Jurkat, Clone E6-1 (cell line): ENCODE measurements at regions not wholly inside any gene's neighbourhood (a gene's known extent, or its start where the extent isn't known, plus 50 kb on each side); places are given as distances from the start of the nearest gene placed in this dataset.

Experiments used
- DNase-seq: peaks from one replicate; pipeline ENCODE4 v3.0.0-alpha.2; 2011; ENCODE audit warnings: low read depth, low spot score
- H3K4me3 ChIP-seq: 2 replicates; pipeline ENCODE4 v1.5.1; 2011; ENCODE audit warnings: mild to moderate bottlenecking, low read length, control low read depth, moderate library complexity

DNA sequence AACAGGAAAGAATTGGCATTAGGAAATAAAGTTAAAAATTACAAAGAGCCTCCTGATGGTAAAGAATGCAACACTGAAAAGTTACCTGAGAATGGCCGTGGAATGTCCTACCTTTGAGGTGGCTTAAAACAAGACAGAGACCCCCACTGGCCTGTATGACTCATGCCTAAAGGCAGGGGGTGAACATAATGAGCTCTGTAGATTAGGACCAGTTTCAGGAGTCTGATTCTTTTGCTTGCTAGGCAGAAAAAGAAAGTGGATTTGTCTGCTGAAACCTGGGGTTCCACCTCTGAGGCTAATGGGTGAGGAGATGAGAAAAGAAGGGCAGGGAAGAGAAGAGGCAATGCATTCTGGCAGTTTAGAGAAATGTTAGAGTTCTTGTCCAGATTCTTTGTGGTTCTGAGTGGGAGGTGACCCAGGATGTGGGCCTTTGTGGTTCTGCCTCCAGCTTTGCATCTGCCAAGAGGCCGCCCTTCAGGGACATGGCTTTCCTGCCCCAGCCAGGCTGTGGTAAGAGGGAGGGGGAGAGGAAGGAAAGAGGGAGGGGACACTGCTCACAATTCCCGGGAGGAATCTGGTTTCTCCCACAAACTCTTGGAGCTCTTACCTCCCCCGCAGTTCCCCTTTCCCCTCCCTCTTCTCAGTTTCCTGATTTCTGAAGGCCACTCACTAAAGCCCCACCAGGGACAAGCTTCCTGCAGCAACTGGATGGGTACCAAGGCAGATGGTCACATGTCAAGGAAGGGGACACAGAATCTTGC lies 109.6 kb downstream of the EFNB1 start:
- no peak overlapping the region for H3K4me3 ChIP-seq

DNA sequence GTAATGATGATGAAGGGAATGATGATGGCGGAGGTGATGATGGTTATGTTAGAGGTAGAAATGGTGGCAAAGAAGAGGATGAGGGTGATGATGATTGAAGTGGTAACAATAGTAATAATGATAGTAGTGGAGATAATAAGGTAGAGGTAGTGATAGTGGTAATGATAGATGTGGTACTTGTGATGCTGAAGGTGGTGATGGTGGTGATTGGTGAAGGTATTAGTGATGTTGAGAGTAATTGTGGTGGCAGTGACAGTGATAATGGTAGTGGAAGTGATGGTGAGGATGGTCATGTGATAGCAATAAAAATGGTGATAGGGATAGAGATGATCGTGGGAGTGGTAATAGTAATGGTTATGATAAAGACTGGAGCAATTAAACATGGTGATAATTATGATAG lies 108.8 kb downstream of the EFNB1 start:
- DNase-seq, result no peak
- no peak overlapping the region for H3K4me3 ChIP-seq

More for the DNA sequence above, 109.6 kb downstream of the EFNB1 start:
- DNase-seq, result no peak

DNA sequence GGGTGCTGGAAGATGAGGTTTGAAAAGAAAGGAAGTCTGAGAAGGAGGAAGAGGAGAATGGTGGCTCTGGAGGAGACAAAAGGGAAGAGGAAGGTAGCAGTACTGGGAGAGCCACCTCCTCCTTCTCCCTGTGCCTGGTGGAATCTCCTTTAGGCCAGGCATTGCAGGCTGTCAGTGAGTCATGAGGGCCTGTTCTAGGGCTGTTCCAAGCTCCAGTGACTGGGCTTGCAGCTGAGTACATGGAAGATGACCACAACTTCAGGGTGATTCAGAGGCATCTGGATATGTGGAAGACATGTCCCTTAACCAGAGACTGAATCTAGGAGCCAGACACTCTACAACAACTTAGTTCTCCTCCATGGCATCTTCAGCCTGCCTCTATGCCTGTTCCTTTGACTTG lies 107.8 kb downstream of the EFNB1 start:
- no peak overlapping the region for H3K4me3 ChIP-seq
- DNase-seq, result no peak

DNA sequence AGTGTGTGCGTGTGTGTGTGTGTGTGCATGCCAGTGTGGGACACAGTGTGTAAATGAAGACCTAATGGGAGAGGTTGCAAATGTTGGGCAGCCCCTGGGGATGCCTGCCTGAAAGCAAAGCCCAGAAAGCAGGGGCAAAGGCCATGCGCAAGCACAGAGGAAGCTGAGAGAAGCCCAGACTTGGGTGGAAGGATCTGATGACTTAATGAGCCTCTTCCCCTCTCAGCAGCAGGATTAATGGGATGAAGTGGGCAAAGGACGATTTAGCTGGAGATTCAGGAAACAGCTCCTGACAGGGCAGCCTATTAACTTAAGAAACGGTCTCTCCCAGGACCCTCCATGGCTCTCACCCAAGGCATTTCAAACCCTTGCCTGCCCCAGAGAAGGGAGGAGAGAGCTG lies 107.3 kb downstream of the EFNB1 start:
- no peak overlapping the region for H3K4me3 ChIP-seq
- DNase-seq, result no peak

DNA sequence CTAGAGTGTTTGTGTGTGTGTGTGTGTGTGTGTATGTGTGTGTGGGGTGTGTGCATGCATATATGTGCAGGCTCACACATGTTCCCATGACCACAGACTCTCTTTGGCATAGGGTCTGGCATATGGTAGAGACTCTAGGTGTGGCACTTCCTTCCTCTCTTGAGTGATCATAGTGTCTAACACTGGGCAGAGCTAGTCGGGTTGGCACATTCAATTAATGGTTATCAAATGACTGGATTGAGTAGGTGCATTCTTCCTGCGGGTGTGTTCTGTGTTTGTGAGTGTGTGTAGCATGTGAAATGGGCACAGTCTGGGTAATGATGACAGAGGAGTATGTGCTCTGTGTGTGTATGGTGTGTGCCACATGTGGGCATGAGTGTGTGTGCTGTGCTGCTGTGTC lies 106.5 kb downstream of the EFNB1 start:
- no peak overlapping the region for H3K4me3 ChIP-seq
- no peak for DNase-seq

DNA sequence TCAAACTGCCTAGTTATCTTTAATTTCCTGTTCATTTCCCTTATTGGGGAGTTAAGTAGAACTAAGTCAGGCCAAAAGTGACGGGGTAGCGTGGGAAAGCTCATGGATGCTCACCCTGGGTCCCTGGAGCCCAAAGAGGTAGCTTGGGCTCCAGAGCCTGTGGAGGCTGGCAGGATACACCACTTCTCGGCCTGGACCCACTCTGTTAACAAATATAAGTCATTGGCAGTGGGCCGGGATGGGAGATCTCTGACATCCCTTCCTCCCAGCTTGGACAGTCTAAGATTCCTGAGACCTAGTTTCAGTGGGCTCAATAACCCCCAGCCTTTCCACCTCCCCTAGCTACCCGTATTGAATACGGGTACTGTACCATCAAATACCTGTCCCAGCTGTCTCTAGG lies 106.1 kb downstream of the EFNB1 start:
- DNase-seq, result no peak
- no peak overlapping the region for H3K4me3 ChIP-seq

DNA sequence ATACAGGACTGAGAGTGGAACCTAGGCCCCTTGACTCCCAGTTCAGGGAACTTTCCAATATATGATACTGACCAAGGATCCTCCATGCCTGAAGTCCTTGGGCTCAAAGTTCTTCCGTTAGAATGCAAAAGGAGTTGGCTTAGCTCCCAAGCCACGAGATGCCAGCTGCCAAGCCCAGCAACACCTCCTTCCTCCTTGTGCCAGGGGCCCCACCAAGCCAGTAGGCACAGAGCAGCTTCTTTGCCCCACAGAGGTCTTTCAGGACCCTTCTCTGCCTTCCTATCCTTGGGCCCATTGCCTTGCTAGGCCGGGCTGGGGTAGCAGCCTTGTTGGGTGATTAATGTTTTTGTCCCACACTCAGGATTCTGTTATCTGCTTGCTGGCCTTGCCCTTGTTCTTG lies 105.6 kb downstream of the EFNB1 start:
- DNase-seq, result no peak
- no peak overlapping the region for H3K4me3 ChIP-seq

DNA sequence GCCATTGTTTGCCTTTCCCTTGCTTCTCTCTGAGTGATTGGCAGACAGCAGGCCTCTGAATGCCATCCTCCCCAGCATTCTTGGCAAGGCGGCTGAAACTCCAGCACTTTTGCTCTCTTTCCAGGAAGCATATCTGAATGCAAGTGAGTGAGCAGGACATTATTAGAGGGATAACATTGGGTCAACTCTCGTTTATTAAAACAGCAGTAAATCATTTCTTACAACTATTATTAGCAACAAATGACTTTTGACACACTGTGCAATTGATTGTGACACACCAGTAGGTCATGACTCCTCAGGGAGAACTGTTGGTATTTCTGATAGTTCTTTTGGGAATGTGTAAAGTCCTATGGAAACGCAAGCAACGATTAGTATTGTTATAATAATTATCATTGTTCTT lies 103.8 kb downstream of the EFNB1 start:
- H3K4me3 ChIP-seq, result no peak overlapping the region
- DNase-seq, result no peak

DNA sequence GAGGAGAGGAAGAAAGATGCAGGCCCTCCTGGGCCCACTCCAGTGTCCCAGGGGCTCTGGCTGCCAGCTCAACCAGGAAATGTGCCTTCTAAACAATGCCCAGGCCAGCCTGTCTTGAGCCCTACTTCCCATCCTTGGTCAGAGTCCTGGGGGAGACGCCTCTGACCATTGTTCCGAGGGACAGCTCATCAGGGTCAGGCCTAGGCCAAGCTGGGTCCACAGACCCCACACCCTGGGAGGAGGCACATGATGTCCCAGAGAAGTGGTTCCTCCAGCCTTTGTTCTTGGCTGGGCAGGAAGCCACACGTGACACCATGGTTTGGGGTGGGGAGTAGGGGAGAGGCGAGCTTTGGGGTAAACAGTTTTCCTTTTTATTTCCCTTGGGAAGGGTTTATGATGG lies 102.5 kb downstream of the EFNB1 start:
- H3K4me3 ChIP-seq, result no peak overlapping the region
- DNase-seq, result no peak

DNA sequence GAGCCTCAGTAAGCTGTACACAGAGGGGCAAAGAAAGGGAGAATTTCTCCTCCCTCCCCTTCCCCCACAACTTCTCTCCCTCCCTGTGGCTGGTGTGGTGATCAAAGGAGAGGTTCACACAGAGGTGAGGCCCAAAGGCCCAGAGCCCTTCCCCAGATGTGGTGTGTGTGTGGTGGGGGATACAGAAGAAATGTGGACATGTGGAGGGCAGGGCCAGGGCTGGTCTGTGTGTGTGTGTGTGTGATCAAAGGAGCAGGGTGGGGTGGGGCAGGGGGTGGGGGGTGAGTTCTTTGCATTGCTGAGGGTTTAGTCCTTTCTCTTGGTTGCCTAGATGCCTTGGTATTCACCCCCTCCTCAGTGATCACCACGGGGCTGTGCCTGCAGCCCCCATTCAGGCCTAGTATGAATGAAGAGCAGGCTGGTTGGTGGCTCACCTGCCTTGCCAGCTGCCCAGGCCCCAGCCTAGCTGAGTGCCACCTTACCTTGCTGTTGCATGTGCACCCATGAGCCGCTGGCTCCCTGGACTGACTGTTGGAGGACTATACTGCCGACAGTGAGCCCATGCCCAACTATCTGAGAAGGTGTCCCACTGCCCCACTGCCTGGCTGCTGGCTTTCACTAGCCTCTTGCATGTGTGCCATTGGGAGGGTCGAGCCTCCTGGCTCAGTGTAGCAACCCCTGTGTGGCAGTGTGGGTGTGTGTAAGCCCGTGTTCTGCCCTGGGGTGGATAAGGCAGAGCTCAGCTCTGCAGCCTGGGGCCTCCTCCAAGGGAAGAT lies 101.9 kb downstream of the EFNB1 start:
- no peak for DNase-seq
- no peak overlapping the region for H3K4me3 ChIP-seq

DNA sequence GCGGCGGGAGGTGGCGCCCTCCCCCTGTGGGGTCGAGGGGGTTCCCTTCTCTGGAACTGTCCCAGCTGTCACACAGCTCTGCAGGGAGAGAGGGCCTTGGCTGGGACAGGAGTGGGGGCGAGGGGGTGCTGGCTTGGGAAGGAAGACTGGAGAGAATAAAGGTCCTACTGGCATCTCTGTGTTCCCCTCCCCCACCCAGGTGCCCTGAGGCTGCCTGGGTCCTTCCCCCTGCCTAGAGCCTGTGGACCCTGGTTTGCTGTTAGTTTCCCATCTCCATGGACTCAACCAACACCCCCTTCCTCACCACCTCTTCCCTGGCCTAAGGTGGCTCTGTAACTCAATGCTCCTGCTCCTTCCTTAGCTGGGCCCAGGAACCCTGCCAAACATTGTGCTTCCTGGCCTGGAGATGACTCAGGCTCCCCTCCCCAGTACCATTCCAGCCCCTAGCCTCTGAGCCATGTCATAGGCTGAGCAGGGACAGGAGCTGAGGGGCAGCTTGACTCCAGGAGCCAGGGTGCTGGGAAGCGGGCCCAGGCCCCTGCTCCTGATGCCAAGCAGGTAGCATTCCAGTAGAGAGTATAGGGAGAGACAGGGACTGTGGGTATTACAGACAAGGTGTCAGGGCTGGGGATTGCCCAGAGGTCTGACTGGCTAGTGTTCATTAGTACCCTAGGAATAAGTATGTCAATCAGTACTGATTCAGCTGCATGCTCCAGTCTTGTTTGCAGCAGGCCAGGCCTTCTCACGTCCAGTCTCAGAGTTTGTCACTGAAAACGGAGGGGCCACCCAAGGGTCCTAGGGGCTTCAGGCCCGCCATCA lies 100.7 kb downstream of the EFNB1 start:
- no peak for DNase-seq

DNA sequence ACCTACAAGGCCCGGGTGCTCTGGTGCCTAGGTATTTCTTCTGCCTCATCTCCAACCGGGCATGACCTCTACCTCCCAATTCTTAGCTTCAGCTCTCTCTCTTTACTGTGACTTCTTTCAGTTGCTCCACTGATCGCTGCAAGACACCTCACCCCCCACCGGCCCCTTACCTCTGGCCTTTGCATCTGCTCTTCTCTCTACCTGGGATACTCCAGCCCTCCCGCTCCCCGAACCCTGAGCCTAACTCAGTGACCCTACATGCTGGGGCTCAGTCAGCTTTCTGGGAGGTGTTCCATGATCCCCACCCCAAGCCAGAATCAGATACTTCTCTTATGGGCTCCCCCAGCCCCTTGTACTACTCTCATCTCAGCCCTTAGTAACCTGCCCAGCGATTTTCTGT lies 99.6 kb downstream of the EFNB1 start:
- H3K4me3 ChIP-seq, result no peak overlapping the region
- no peak for DNase-seq

More for the DNA sequence above, 100.7 kb downstream of the EFNB1 start:
- no peak overlapping the region for H3K4me3 ChIP-seq

DNA sequence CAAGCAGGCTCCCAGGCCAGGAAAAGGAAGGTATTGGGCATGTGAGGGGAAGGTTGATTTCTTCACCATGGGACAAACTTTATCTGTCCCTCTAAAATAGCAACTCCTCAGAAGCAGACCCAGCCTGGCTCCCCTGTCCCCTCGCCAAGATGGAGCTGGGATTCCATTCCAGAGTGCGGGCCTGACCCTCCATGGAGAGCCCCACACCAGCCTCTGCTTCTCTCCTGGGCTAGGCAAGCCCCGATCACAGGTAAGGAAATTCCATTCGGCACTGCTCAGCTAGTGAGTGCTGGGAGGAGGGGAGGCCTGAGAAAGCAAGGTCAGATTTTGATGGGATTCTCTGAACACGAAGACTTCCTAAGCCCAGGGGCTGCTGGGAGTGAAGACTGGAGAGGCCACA lies 98.4 kb downstream of the EFNB1 start:
- no peak overlapping the region for H3K4me3 ChIP-seq
- no peak for DNase-seq

DNA sequence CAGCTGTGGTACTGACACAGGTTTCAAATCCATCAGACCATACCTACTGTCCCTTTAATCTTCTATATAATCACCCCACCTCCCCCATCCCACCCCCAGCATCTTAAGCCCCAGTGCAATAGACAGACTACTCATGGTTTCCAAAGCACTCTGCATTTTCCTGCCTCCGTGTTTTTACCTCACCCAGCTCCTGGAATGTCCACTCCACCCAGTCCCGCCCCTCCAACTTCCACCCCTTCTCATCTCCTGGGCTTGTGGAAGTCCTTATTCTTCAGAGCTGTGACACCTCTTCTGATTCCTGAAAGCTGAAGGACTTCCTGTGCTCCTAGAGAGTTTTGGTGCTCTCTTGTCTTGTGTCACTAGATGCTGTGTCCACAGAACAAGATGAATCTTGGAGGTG lies 94.3 kb downstream of the EFNB1 start:
- DNase-seq, result no peak
- no peak overlapping the region for H3K4me3 ChIP-seq

DNA sequence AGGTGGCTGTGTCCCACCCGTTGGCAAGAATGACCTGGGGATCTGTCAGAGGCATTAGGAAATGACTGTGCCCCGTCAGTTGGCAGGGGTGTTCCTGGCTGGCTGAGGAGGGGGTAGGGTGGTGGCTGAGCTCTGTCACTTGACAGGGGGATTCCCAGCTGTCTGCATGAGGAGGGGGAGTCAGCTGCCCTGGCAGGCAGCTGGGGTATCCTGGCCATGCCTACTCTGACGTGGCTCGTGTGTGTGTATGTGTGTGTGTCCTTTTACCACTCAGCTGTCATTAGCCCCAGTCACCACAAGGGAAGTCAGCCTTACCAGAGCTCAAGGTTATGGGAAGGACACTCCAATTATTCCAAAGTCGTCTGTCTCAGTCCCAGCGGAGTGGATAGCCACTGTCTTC lies 93.2 kb downstream of the EFNB1 start:
- DNase-seq, result no peak

DNA sequence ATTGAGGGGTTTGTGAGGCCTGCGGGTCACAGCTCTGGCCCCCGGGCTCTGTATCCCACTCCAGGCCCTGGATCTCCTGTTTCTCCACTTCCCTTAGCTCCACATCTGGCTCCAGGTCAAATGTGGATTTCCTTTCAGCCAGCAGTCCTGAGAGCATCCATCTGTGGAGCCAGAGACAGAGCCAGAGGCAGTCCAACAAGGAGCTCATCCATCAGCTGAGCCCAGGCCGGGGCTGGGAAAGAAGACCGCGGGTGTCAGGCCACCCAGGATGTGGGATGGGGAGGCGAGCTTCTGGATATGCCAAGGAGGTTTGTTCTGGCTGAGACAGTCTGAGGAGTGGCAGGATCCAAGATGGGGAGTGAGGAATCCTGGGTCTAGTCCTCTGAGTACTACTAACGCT lies 91.7 kb downstream of the EFNB1 start:
- no peak overlapping the region for H3K4me3 ChIP-seq
- no peak for DNase-seq

More for the DNA sequence above, 93.2 kb downstream of the EFNB1 start:
- no peak overlapping the region for H3K4me3 ChIP-seq

DNA sequence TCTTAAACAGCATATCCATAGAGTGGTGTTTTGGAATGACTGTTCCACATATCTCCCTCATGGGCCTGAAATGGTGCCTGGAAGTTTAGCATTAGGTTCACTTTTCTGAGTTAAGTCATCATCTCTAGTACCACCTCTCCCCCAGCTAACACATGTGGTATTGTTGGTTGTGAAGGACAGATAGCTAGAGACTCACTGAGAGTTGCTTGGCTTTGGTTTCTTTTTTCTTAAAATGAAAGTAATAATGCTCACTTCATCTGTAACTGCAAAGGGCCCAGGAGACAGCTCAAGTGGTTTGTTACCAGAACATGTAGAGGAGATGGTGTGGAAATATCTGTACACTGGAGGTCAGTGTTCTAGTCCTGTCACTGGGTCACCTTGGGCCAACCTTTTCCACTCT lies 90.9 kb downstream of the EFNB1 start:
- no peak for DNase-seq

DNA sequence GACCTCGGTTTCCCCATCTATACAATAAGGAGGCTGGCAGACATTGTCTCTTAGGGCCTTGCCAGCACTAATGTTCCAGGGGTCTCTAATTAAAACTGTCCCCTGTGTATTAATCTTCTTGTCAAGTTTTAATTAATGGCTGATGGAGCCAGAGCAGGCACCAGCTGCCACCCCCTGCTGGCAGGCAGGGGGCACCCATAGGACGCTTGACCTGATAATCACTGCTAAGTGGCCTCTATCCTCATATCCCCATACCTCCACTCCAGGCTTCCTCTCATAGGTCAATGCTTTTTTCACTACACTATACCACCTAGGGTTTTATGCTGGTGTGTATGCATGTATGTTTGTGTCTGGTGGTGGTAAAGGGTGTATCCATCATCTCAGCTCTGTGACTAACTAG lies 89.4 kb downstream of the EFNB1 start:
- no peak overlapping the region for H3K4me3 ChIP-seq
- DNase-seq, result no peak

More for the DNA sequence above, 90.9 kb downstream of the EFNB1 start:
- H3K4me3 ChIP-seq, result no peak overlapping the region

DNA sequence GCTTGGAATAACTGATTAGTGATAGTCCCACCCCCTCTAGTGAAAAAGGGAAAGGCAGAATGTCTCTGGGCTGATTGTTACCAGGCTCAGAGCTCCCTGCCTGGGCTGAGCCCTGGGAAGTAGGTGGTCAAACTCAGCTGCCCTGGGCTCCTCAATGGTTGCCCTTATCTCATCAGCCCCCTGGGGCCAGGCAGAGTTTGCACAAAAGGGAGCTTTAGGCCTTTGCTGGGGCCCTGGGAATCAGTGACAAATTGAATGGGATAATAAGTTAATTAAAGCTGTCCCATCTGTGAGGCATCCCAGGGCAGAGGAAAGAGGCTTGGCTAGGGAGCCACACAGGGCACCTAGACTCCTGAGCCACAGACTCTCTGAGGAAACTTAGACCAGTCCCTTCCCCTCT lies 89.0 kb downstream of the EFNB1 start:
- H3K4me3 ChIP-seq, result no peak overlapping the region
- no peak for DNase-seq

DNA sequence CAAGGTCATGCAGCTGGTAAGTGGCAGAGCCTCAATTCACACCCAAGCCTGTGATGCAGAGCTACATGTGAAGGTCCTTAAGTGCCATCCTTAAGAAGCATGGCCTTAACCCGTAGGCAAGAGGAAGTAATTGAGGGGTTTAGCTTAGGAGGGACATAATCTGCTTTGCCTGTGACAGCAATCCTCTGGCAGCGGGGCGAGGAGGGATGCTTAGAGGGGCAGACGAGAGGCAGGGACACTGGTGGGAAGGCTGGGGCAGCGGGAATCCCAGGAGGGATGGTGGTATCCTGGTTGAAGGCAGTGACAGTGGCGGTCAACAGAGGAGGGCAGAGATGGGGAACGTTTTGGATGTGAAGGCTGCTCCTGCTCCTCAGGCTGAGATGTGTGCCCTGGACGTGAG lies 88.1 kb downstream of the EFNB1 start:
- DNase-seq, result no peak
- H3K4me3 ChIP-seq, result no peak overlapping the region
